ENCODE measurements at regions not wholly inside any gene's neighbourhood (a gene's known extent, or its start where the extent isn't known, plus 50 kb on each side); places are given as distances from the start of the nearest gene placed in this dataset.
A peak's percentile ranks its signal among the peaks of the same experiment; 100 is the strongest.

DNA sequence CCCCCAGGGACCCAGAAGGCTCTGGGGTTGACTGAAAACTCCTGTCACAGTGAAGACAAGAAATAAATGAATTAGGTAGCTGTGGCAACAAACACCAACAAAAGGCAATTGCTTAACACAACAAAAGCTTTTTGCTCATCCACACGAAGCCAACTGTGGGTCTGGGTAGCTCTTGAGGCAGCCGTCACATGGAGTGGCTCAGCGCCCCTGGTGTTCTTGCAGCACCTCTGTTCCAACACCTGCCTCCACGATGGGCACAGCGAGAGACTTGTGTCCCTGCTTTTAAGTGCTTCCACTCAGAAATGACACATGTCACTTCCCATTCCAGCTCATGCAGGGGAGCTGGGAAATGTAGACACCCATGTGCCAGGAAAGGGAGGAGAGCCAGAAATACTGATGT is 364.5 kb upstream of the DUSP10 start:
- DNase-seq (ENCODE audit: extremely low read depth, insufficient read length), result no peak
- no peaks in the 10 kb centered on the region for H3K27me3 ChIP-seq (replicated peaks; ENCODE audit: control insufficient read depth, insufficient read depth, low read length)
- TF ChIP-seq, protein P1, sequence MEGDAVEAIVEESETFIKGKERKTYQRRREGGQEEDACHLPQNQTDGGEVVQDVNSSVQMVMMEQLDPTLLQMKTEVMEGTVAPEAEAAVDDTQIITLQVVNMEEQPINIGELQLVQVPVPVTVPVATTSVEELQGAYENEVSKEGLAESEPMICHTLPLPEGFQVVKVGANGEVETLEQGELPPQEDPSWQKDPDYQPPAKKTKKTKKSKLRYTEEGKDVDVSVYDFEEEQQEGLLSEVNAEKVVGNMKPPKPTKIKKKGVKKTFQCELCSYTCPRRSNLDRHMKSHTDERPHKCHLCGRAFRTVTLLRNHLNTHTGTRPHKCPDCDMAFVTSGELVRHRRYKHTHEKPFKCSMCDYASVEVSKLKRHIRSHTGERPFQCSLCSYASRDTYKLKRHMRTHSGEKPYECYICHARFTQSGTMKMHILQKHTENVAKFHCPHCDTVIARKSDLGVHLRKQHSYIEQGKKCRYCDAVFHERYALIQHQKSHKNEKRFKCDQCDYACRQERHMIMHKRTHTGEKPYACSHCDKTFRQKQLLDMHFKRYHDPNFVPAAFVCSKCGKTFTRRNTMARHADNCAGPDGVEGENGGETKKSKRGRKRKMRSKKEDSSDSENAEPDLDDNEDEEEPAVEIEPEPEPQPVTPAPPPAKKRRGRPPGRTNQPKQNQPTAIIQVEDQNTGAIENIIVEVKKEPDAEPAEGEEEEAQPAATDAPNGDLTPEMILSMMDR (IDR thresholded peaks at IDR 0.05; ENCODE audit: insufficient read depth, low read length, poor library complexity, severe bottlenecking), result no peak

GRCh38 chr1:222105861-222106260 is 364.0 kb upstream of the DUSP10 start:
- DNase-seq (ENCODE audit: extremely low read depth, insufficient read length), result no peak
- TF ChIP-seq, protein P1 (IDR thresholded peaks at IDR 0.05; ENCODE audit: insufficient read depth, low read length, poor library complexity, severe bottlenecking), result no peak
- no peaks in the 10 kb centered on the region for H3K36me3 ChIP-seq (ENCODE audit: control insufficient read depth, insufficient read depth, low read length)
- H3K4me3 ChIP-seq (replicated peaks; ENCODE audit: low read depth, low read length), result no peak overlapping the region
- no peaks in the 10 kb centered on the region for H3K27me3 ChIP-seq (replicated peaks; ENCODE audit: control insufficient read depth, insufficient read depth, low read length)

More for the DNA sequence above, 364.5 kb upstream of the DUSP10 start:
- Histone ChIP-seq H3K36me3 (ENCODE audit: control insufficient read depth, insufficient read depth, low read length) (no peaks in the 10 kb centered on the region), H3K4me3 (replicated peaks; ENCODE audit: low read depth, low read length) (no peak overlapping the region)

DNA sequence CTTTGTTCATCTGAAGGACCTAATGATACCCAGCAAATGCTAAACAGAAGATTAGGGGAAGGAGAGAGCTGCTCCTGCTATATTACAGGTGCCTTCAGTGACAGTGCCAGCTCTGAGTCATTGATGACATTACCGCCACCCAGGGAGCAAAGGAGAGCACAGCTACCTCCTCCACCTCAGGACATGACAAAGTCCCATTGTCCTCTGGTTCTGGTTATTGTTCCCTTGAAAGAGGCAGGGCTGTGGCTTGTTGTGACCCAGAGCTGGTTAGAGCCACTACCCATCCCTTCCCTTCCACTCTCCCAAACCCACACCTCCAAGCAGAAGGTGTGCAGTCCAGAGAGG is 363.5 kb upstream of the DUSP10 start:
- TF ChIP-seq, protein P1 (IDR thresholded peaks at IDR 0.05; ENCODE audit: insufficient read depth, low read length, poor library complexity, severe bottlenecking), result peak; percentile 23
- no peaks in the 10 kb centered on the region for H3K36me3 ChIP-seq (ENCODE audit: control insufficient read depth, insufficient read depth, low read length)
- H3K4me3 ChIP-seq (replicated peaks; ENCODE audit: low read depth, low read length), result no peak overlapping the region
- no peak for DNase-seq (ENCODE audit: extremely low read depth, insufficient read length)
- no peaks in the 10 kb centered on the region for H3K27me3 ChIP-seq (replicated peaks; ENCODE audit: control insufficient read depth, insufficient read depth, low read length)

DNA sequence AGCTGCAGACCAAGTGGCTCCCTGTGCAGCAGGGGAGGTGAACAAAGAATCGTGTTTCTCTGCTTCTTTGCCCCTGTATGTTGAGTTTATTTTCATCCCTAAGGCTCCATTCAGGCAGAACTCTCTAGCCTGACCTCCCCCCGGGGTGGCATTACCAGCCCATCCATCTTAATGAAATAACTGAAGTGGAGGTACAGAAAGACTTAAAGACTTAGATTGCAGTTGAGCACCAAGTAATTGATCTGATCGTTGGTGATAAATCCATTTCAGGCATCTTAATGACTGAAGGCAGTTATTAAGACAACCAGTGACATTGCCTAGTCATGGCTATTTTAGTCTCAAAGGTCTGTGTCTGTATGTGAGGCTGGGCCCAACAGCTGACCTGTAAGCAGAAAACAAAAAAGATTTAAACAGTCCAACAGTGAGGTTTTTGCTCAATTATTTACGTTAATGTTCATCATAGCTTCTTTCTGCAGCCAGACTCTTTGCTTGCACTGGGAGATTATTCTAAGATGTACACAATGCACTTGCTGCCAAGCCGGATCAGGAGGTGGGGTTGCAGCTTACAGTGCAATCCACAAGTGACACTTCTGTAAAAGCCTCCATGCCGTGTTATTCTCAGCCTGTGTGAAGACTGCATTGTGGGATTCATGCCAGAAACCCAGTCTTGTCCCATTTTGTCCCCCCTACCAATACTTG is 363.0 kb upstream of the DUSP10 start:
- TF ChIP-seq, protein P1 (IDR thresholded peaks at IDR 0.05; ENCODE audit: insufficient read depth, low read length, poor library complexity, severe bottlenecking), result no peak
- no peaks in the 10 kb centered on the region for H3K27me3 ChIP-seq (replicated peaks; ENCODE audit: control insufficient read depth, insufficient read depth, low read length)
- no peaks in the 10 kb centered on the region for H3K36me3 ChIP-seq (ENCODE audit: control insufficient read depth, insufficient read depth, low read length)
- DNase-seq (ENCODE audit: extremely low read depth, insufficient read length), result no peak
- no peak overlapping the region for H3K4me3 ChIP-seq (replicated peaks; ENCODE audit: low read depth, low read length)

GRCh38 chr1:222104097-222104496 is 362.2 kb upstream of the DUSP10 start:
- TF ChIP-seq, protein P1 (IDR thresholded peaks at IDR 0.05; ENCODE audit: insufficient read depth, low read length, poor library complexity, severe bottlenecking), result no peak
- Histone ChIP-seq H3K4me3 (replicated peaks; ENCODE audit: low read depth, low read length) (no peak overlapping the region), H3K36me3 (ENCODE audit: control insufficient read depth, insufficient read depth, low read length) (no peaks in the 10 kb centered on the region), H3K27me3 (replicated peaks; ENCODE audit: control insufficient read depth, insufficient read depth, low read length) (no peaks in the 10 kb centered on the region)
- no peak for DNase-seq (ENCODE audit: extremely low read depth, insufficient read length)

DNA sequence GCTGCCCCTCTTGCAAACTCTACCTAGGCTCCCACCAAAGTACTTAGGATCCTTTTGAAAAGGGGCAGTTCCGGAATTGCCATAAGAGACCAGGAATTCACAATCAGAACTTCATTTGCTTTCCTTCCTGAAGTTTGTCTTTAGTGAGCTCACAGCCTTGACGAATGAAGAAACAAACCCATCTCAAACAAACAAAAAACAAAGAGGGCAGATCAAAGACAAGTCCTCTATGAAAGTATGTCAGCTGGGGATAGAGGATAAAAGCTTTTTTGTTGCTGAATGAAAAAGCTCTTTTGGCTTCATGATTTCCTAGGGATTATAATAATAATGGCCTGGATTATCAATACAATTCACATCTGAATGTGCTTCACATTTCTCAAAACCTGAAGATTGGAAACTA is 357.9 kb upstream of the DUSP10 start:
- Histone ChIP-seq H3K36me3 (ENCODE audit: control insufficient read depth, insufficient read depth, low read length) (no peaks in the 10 kb centered on the region), H3K27me3 (replicated peaks; ENCODE audit: control insufficient read depth, insufficient read depth, low read length) (no peaks in the 10 kb centered on the region), H3K4me3 (replicated peaks; ENCODE audit: low read depth, low read length) (no peak overlapping the region)
- DNase-seq (ENCODE audit: extremely low read depth, insufficient read length), result no peak
- TF ChIP-seq, protein P1 (IDR thresholded peaks at IDR 0.05; ENCODE audit: insufficient read depth, low read length, poor library complexity, severe bottlenecking), result no peak

All from GM06990 (cell line).